GM21526 (cell line): ENCODE measurements at regions not wholly inside any gene's neighbourhood (a gene's known extent, or its start where the extent isn't known, plus 50 kb on each side); places are given as distances from the start of the nearest gene placed in this dataset.

ENCODE experiments used
- ATAC-seq: cut with Tn5 transposase; IDR thresholded peaks from one replicate; pipeline ENCODE4 v1.9.1; 2021; ENCODE audit warnings: moderate library complexity; ENCODE audit not compliant: unreplicated experiment, low FRiP score

- no peak for ATAC-seq
Observed at GRCh38 chr18:37930640-37931039, 365.0 kb upstream of the CELF4 start.

GRCh38 chr18:37922162-37922561, 356.6 kb upstream of the CELF4 start:
- ATAC-seq, result no peak

GRCh38 chr18:37920865-37921264, 355.3 kb upstream of the CELF4 start:
- ATAC-seq, result no peak

- ATAC-seq, result no peak
Observed at GRCh38 chr18:37913051-37913450, 347.5 kb upstream of the CELF4 start.

- no peak for ATAC-seq
Observed at GRCh38 chr18:37902344-37902743, 336.7 kb upstream of the CELF4 start.

- no peak for ATAC-seq
Observed at GRCh38 chr18:37900326-37900725, 334.7 kb upstream of the CELF4 start.

GRCh38 chr18:37889963-37890362, 324.4 kb upstream of the CELF4 start:
- no peak for ATAC-seq

GRCh38 chr18:37874721-37875120, 309.1 kb upstream of the CELF4 start:
- no peak for ATAC-seq

GRCh38 chr18:37873416-37873815, 307.8 kb upstream of the CELF4 start:
- no peak for ATAC-seq

GRCh38 chr18:37872562-37872961, 307.0 kb upstream of the CELF4 start:
- ATAC-seq, result no peak

GRCh38 chr18:37871561-37871960, 306.0 kb upstream of the CELF4 start:
- no peak for ATAC-seq

- no peak for ATAC-seq
Observed at GRCh38 chr18:37869051-37869450, 303.5 kb upstream of the CELF4 start.

GRCh38 chr18:37864122-37864521, 298.5 kb upstream of the CELF4 start:
- no peak for ATAC-seq

- ATAC-seq, result no peak
Observed at GRCh38 chr18:37861981-37862380, 296.4 kb upstream of the CELF4 start.

- no peak for ATAC-seq
Observed at GRCh38 chr18:37854396-37854795, 288.8 kb upstream of the CELF4 start.

- no peak for ATAC-seq
Observed at GRCh38 chr18:37853706-37854105, 288.1 kb upstream of the CELF4 start.

- no peak for ATAC-seq
Observed at GRCh38 chr18:37852464-37852863, 286.9 kb upstream of the CELF4 start.

GRCh38 chr18:37847544-37847943, 281.9 kb upstream of the CELF4 start:
- no peak for ATAC-seq

- no peak for ATAC-seq
Observed at GRCh38 chr18:37846996-37847395, 281.4 kb upstream of the CELF4 start.

- no peak for ATAC-seq
Observed at GRCh38 chr18:37845498-37845897, 279.9 kb upstream of the CELF4 start.

- no peak for ATAC-seq
Observed at GRCh38 chr18:37844209-37844970, 278.8 kb upstream of the CELF4 start.

- no peak for ATAC-seq
Observed at GRCh38 chr18:37838083-37838482, 272.5 kb upstream of the CELF4 start.
